Activated naive CD8-positive, alpha-beta T cell (primary cell): ENCODE measurements at regions not wholly inside any gene's neighbourhood (a gene's known extent, or its start where the extent isn't known, plus 50 kb on each side); places are given as distances from the start of the nearest gene placed in this dataset.

Experiments
- H3K27ac Mint-ChIP-seq: one replicate; pipeline ENCODE4 v1.8.0; 2021; ENCODE audit warnings: mixed read lengths
- H3K27me3 Mint-ChIP-seq: one replicate; pipeline ENCODE4 v1.8.0; 2021; ENCODE audit warnings: mixed read lengths
- H3K36me3 Mint-ChIP-seq: one replicate; pipeline ENCODE4 v1.8.0; 2021; ENCODE audit warnings: mixed read lengths
- H3K4me1 Mint-ChIP-seq: one replicate; pipeline ENCODE4 v1.8.0; 2021; ENCODE audit warnings: low read depth, mixed read lengths
- H3K4me3 Mint-ChIP-seq: one replicate; pipeline ENCODE4 v1.8.0; 2021; ENCODE audit warnings: mild to moderate bottlenecking, mixed read lengths
- H3K9me3 Mint-ChIP-seq: one replicate; pipeline ENCODE4 v1.8.0; 2021; ENCODE audit warnings: low read depth, mixed read lengths

DNA sequence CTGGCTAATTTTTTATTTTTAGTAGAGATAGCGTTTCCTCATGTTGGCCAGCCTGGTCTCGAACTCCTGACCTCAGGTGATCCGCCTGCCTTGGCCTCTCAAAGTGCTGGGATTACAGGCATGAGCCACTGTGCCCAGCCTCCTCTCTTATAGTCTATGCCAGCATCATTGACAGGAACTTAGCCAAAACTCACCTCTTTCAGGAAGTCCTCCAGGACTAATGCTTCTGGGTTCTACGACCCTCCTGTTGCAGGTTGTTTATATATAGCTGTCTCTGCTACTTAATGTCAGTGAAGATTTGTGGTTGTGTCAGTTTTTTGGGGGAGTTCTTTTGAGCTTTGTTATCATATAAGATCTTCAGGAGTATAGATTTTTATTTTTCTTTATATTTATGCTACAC is 112.1 kb upstream of the CDC42EP3 start:
- no peak overlapping the region for H3K27ac Mint-ChIP-seq
- H3K4me1 Mint-ChIP-seq: no peaks in the 10 kb centered on the region
- H3K4me3 Mint-ChIP-seq: no peak overlapping the region
- no peaks in the 10 kb centered on the region for H3K27me3 Mint-ChIP-seq
- peaks cover 6% of the 10 kb centered on the region for H3K9me3 Mint-ChIP-seq
- peaks cover 8% of the 10 kb centered on the region for H3K36me3 Mint-ChIP-seq

DNA sequence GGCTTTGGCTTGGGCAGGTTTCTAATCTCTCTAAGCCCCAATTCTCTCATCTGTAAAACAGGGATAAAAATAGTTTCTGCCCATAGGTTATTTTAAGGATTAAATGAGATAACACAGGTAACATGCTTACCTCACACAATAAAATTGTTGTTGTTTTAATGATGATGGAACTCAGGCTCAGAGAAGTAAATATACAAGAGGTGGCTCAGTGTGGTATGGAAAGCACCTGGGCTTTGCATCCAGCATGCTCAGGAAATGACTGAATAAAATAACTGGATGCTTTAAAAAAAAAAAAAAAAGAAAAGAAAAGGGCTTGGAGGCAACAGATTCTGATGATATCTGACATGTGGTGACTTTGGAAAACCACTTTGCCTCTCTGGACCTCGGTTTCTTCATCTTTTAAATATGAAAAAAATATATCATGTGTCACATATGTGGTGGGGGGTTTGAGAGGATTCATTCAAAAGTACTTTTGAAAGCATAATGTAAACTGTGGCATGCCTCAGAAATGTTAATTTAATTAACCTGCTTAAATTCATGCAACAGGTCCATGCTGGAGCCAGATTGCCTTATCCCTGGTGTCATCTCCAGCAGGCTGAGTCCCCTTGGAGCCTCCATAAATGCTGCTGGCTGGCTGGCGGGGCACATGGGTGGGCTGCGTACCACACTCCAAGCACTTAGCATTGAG is 112.8 kb upstream of the CDC42EP3 start:
- no peak overlapping the region for H3K27ac Mint-ChIP-seq
- H3K4me3 Mint-ChIP-seq: no peak overlapping the region
- peaks cover 13% of the 10 kb centered on the region for H3K9me3 Mint-ChIP-seq
- H3K36me3 Mint-ChIP-seq: peaks cover 15% of the 10 kb centered on the region
- no peaks in the 10 kb centered on the region for H3K27me3 Mint-ChIP-seq
- no peaks in the 10 kb centered on the region for H3K4me1 Mint-ChIP-seq

DNA sequence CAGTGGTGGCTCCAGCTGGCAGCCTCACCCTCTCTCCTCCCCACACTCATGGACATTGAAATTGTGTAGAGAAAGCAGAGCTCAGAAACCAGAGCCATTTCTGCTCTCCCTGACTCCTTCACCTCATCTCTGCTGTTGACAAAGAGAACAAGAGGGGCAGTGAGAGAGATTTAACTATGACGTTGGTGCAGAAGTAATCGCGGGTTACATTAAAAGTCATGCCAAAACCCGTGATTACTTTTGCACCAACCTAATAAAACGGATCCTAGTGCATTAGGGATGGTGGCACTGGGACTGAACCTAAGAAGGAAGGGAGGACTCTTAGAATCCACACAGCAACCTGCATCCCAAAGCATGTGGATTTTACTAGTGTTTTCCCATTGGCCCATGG is 113.3 kb upstream of the CDC42EP3 start:
- no peak overlapping the region for H3K27ac Mint-ChIP-seq
- H3K9me3 Mint-ChIP-seq: peaks cover 18% of the 10 kb centered on the region
- peaks cover 17% of the 10 kb centered on the region for H3K36me3 Mint-ChIP-seq
- no peaks in the 10 kb centered on the region for H3K27me3 Mint-ChIP-seq
- no peaks in the 10 kb centered on the region for H3K4me1 Mint-ChIP-seq
- no peak overlapping the region for H3K4me3 Mint-ChIP-seq

DNA sequence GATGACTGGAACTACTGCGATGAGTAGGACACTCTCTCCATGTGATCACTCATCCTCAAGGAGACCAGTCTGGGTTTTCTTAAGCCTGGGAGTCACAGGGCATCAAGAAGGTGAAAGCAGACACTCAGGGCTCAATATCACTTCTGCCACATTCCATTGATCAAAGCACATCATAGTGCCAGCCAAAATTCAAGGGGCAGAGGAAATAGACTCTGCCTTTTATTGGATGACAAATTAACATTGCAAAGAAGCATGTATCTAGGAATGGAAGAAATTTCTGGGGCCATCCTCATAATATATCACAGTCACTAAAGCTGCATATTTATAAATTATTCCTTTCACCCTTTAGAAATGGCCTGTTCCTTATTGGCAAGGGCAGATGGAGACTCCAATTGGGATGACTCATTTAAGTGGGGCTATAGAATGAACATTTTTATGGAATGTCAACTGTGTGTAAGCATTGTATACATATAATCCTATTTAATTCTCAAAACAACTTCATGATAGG is 114.8 kb upstream of the CDC42EP3 start:
- Mint-ChIP-seq H3K27me3 (no peaks in the 10 kb centered on the region), H3K27ac (no peak overlapping the region), H3K4me3 (no peak overlapping the region), H3K36me3 (peaks cover 17% of the 10 kb centered on the region), H3K4me1 (no peaks in the 10 kb centered on the region), H3K9me3 (peaks cover 19% of the 10 kb centered on the region)

- Mint-ChIP-seq H3K4me1 (no peaks in the 10 kb centered on the region), H3K36me3 (peaks cover 17% of the 10 kb centered on the region), H3K9me3 (peaks cover 19% of the 10 kb centered on the region), H3K27ac (no peak overlapping the region), H3K4me3 (no peak overlapping the region), H3K27me3 (no peaks in the 10 kb centered on the region)
Observed at GRCh38 chr2:37786854-37787253, 115.4 kb upstream of the CDC42EP3 start.

DNA sequence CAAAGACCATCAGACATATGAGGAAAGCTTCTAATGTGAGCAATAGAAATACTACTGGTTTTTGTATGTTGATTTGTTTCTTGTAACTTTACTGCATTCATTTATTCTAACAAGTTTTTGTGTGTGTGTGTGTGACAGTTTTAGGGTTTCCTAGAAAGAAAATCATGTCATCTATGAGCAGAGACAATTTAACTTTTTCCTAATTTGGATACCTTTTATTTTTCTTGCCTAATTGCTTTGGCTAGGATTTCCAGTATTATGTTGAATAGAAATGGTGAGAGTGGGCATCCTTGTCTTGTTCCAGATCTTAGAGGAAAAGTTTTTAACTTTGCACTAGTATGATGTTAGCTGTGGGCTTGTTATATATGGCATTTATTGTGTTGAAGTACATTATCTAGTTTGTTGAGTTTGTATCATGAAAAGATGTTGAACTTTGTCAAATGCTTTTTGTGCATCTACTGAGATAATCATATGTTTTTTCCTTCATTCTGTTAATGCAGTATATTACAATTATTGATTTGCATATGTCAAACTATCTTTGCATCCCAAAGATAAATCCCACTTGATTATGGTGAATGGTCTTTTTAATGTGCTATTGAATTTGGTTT is 117.3 kb upstream of the CDC42EP3 start:
- peaks cover 19% of the 10 kb centered on the region for H3K9me3 Mint-ChIP-seq
- no peaks in the 10 kb centered on the region for H3K4me1 Mint-ChIP-seq
- H3K27ac Mint-ChIP-seq: no peak overlapping the region

GRCh38 chr2:37790019-37790418 is 118.6 kb upstream of the CDC42EP3 start:
- Mint-ChIP-seq H3K4me1 (no peaks in the 10 kb centered on the region), H3K4me3 (no peak overlapping the region), H3K27me3 (no peaks in the 10 kb centered on the region), H3K27ac (no peak overlapping the region), H3K9me3 (peaks cover 19% of the 10 kb centered on the region), H3K36me3 (peaks cover 17% of the 10 kb centered on the region)

More for the DNA sequence above, 117.3 kb upstream of the CDC42EP3 start:
- Mint-ChIP-seq H3K4me3 (no peak overlapping the region), H3K36me3 (peaks cover 17% of the 10 kb centered on the region), H3K27me3 (no peaks in the 10 kb centered on the region)

GRCh38 chr2:37790462-37790861 is 119.0 kb upstream of the CDC42EP3 start:
- H3K36me3 Mint-ChIP-seq: peaks cover 17% of the 10 kb centered on the region
- H3K27ac Mint-ChIP-seq: no peak overlapping the region
- H3K27me3 Mint-ChIP-seq: no peaks in the 10 kb centered on the region
- H3K9me3 Mint-ChIP-seq: peaks cover 19% of the 10 kb centered on the region
- H3K4me1 Mint-ChIP-seq: no peaks in the 10 kb centered on the region
- no peak overlapping the region for H3K4me3 Mint-ChIP-seq

- H3K27me3 Mint-ChIP-seq: no peaks in the 10 kb centered on the region
- H3K4me1 Mint-ChIP-seq: no peaks in the 10 kb centered on the region
Observed at GRCh38 chr2:37792366-37792765, 120.9 kb upstream of the CDC42EP3 start.

GRCh38 chr2:37793004-37793403 is 121.6 kb upstream of the CDC42EP3 start:
- Mint-ChIP-seq H3K9me3 (peaks cover 14% of the 10 kb centered on the region), H3K36me3 (peaks cover 10% of the 10 kb centered on the region), H3K27me3 (no peaks in the 10 kb centered on the region), H3K4me1 (no peaks in the 10 kb centered on the region), H3K27ac (no peak overlapping the region), H3K4me3 (no peak overlapping the region)

More at GRCh38 chr2:37792366-37792765, 120.9 kb upstream of the CDC42EP3 start:
- H3K9me3 Mint-ChIP-seq: peaks cover 16% of the 10 kb centered on the region
- H3K36me3 Mint-ChIP-seq: peaks cover 14% of the 10 kb centered on the region
- H3K27ac Mint-ChIP-seq: no peak overlapping the region
- H3K4me3 Mint-ChIP-seq: no peak overlapping the region

- Mint-ChIP-seq H3K27ac (no peak overlapping the region), H3K27me3 (no peaks in the 10 kb centered on the region), H3K36me3 (no peaks in the 10 kb centered on the region), H3K4me3 (no peak overlapping the region), H3K9me3 (peaks cover 1% of the 10 kb centered on the region), H3K4me1 (no peaks in the 10 kb centered on the region)
Observed at GRCh38 chr2:37794717-37795116, 123.3 kb upstream of the CDC42EP3 start.

DNA sequence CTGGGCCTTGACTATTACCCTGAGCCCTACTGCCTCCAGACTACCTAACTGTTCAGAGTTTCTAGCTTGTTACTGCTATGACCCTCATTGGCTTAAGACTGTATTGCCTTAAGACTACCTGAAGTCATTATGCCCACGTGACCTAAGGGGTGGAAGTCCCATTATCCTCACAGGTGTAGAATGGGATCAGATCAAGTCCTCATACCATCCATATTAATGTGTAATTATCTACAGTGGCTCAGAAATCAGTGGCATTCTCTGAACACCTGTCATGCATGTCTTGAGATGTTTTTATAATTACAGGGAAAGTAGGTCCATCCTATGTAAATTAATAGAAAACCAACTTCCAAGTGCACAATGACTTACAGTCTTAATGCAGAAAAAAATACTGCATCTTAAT is 124.0 kb upstream of the CDC42EP3 start:
- Mint-ChIP-seq H3K4me1 (no peaks in the 10 kb centered on the region), H3K36me3 (no peaks in the 10 kb centered on the region), H3K9me3 (no peaks in the 10 kb centered on the region), H3K4me3 (no peak overlapping the region), H3K27me3 (no peaks in the 10 kb centered on the region), H3K27ac (no peak overlapping the region)

- Mint-ChIP-seq H3K9me3 (no peaks in the 10 kb centered on the region), H3K4me3 (no peak overlapping the region), H3K27me3 (no peaks in the 10 kb centered on the region), H3K27ac (no peak overlapping the region), H3K36me3 (no peaks in the 10 kb centered on the region), H3K4me1 (no peaks in the 10 kb centered on the region)
Observed at GRCh38 chr2:37795938-37796337, 124.5 kb upstream of the CDC42EP3 start.

GRCh38 chr2:37796481-37796880 is 125.0 kb upstream of the CDC42EP3 start:
- Mint-ChIP-seq H3K36me3 (no peaks in the 10 kb centered on the region), H3K4me1 (no peaks in the 10 kb centered on the region)

GRCh38 chr2:37797081-37797480 is 125.6 kb upstream of the CDC42EP3 start:
- no peaks in the 10 kb centered on the region for H3K36me3 Mint-ChIP-seq
- H3K27ac Mint-ChIP-seq: no peak overlapping the region
- H3K9me3 Mint-ChIP-seq: no peaks in the 10 kb centered on the region
- no peak overlapping the region for H3K4me3 Mint-ChIP-seq
- H3K27me3 Mint-ChIP-seq: no peaks in the 10 kb centered on the region
- no peaks in the 10 kb centered on the region for H3K4me1 Mint-ChIP-seq

More at GRCh38 chr2:37796481-37796880, 125.0 kb upstream of the CDC42EP3 start:
- no peak overlapping the region for H3K27ac Mint-ChIP-seq
- H3K27me3 Mint-ChIP-seq: no peaks in the 10 kb centered on the region
- H3K9me3 Mint-ChIP-seq: no peaks in the 10 kb centered on the region
- H3K4me3 Mint-ChIP-seq: no peak overlapping the region
